Mesodermal cell (in vitro differentiated cells): ENCODE measurements at regions not wholly inside any gene's neighbourhood (a gene's known extent, or its start where the extent isn't known, plus 50 kb on each side); places are given as distances from the start of the nearest gene placed in this dataset.

Experiments used
- H3K27ac ChIP-seq: 2 replicates; pipeline ENCODE4 v1.7.0; 2013; ENCODE audit warnings: mild to moderate bottlenecking, low read depth, low read length, moderate library complexity; ENCODE audit not compliant: severe bottlenecking
- H3K36me3 ChIP-seq: 2 replicates; pipeline ENCODE4 v1.7.1; 2013; ENCODE audit warnings: mild to moderate bottlenecking, low read length, moderate library complexity; ENCODE audit not compliant: control insufficient read depth, insufficient read depth
- H3K4me1 ChIP-seq: one replicate; pipeline ENCODE4 v1.7.1; 2013; ENCODE audit warnings: mild to moderate bottlenecking, low read length; ENCODE audit not compliant: insufficient read depth, control insufficient read depth, poor library complexity, severe bottlenecking
- H3K4me3 ChIP-seq: 2 replicates; pipeline ENCODE4 v1.7.0; 2013; ENCODE audit warnings: low read length, control low read depth, mild to moderate bottlenecking; ENCODE audit not compliant: insufficient read depth, poor library complexity, severe bottlenecking; ENCODE audit errors: extremely low read depth
- H3K9me3 ChIP-seq: 2 replicates; pipeline ENCODE4 v1.7.1; 2013; ENCODE audit warnings: mild to moderate bottlenecking, low read length, moderate library complexity; ENCODE audit not compliant: control insufficient read depth
- WGBS, 2 experiments: methylation state at CpG; one replicate each; pipeline ENCODE4 v1.1.5; 2013; ENCODE audit warnings: missing lambda C conversion rate in 2 of 2; ENCODE audit not compliant: insufficient coverage in 2 of 2; 5-methylcytosine and 5-hydroxymethylcytosine counted together

DNA sequence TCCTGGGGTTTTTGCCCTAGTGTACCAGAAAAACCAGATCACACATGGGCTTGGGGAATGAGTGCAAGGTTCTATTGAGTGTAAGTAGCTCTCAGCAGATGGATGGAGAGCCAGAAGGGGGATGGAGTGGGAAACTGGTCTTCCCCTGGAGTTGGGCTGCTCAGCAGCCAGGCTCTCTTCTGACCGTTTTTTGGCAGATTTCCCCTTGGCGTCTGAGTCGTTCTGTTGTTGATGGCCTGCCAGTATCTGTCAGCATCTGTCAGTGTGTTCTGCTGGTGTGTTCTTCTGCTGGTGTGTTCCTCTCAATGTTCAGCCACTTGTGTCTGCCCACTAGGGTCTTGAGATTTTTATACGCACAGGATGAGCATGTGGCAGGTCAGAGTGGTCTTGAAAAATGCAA is 633.9 kb upstream of the CPEB2 start:
- Histone ChIP-seq H3K36me3 (no peaks in the 10 kb centered on the region), H3K27ac (no peak overlapping the region), H3K9me3 (no peaks in the 10 kb centered on the region), H3K4me3 (no peak overlapping the region), H3K4me1 (no peaks in the 10 kb centered on the region)
- WGBS, 2 experiments, result 79 to 95% methylated on average over 3 to 4 of the region's 4 CpGs

DNA sequence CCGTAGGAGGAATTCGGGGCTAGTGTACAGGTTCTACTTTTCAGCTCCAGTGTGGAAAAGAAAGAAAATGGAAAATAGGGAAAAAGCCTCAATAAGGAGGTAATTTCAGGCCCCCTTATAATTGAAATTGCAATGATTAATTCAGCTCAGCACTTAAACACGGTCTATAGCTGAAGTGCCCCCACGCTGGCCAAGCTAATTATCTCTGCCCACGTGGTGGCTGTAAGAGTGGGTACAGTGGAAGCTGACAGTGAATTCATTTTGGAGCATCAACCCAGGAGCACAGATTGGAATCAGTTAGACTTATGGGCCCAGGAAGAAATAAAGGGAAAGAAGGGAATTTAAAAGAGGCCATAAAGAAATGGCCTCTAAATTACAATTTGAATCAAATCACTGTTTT is 631.1 kb upstream of the CPEB2 start:
- Histone ChIP-seq H3K27ac (no peak overlapping the region), H3K36me3 (no peaks in the 10 kb centered on the region), H3K4me3 (no peak overlapping the region), H3K4me1 (peaks cover 4% of the 10 kb centered on the region), H3K9me3 (no peaks in the 10 kb centered on the region)
- 88 to 92% methylated on average over 4 to 5 of the region's 5 CpGs for WGBS, 2 experiments

DNA sequence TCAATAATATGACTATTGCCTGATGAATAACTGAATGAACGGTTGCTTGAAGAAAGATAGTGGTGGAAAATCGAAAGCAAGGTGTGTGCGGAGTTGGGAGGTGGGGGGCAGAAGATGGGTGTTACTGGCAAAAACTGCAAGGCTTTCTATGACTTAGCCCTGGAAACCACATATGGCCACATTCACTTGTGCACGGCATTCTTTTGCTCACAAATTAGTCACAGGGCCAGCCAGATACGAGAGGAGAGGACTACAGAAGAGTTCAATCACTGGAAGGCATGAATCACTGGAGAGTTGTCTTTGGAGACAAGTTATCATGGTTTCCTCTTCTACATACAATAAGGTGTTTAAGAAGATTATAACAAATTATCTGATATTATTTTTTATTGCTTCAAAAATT is 626.5 kb upstream of the CPEB2 start:
- Histone ChIP-seq H3K27ac (no peak overlapping the region), H3K4me1 (peaks cover 4% of the 10 kb centered on the region), H3K4me3 (no peak overlapping the region), H3K9me3 (peaks cover 2% of the 10 kb centered on the region), H3K36me3 (no peaks in the 10 kb centered on the region)
- WGBS, 2 experiments, result 94 to 100% methylated on average over 3 to 4 of the region's 5 CpGs

DNA sequence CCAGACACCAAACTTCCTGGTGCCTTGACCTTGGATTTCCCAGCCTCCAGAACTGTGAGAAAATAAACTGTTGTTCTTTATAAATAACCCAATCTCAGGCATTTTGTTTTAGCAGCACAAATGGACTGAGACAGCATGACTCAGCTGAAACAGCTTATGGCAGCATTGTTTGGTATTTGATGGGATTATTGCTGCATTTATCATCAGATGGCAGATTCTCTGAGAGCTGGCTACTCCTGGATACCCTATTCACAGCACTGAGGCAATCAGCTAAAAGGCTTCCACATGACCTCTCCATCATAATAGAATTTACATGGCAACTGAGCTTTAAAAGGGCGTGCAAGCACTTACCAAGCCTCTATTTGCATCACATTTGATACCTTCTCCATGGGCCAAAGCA is 623.1 kb upstream of the CPEB2 start:
- no peak overlapping the region for H3K4me3 ChIP-seq
- peaks cover 2% of the 10 kb centered on the region for H3K9me3 ChIP-seq
- WGBS, 2 experiments, result 71 to 100% methylated on average over 1 of the region's 1 CpG
- H3K27ac ChIP-seq, result no peak overlapping the region
- H3K36me3 ChIP-seq, result no peaks in the 10 kb centered on the region
- H3K4me1 ChIP-seq, result peaks cover 4% of the 10 kb centered on the region

DNA sequence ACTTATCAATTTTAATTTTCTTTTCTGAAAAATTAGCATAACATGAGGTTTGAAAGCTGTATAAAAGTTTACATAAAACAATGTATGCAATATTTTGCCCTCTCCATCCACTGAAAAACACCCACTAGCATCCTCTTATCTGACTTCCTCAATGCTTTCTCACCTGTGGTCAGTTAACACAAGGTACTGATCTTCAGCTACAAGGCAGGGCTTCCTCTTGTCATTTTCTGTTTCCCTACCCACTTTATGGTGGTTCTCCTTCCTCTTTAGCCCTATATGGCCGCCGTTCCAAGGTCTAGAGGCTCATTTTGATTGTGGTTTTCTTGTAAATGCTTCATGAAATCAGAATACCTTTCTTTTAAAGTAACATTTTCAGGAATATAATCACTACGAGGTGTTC is 618.6 kb upstream of the CPEB2 start:
- H3K36me3 ChIP-seq, result no peaks in the 10 kb centered on the region
- WGBS, 2 experiments, result no CpG with 5 or more reads among the region's 3 CpGs
- H3K4me3 ChIP-seq, result no peak overlapping the region
- H3K9me3 ChIP-seq, result peaks cover 2% of the 10 kb centered on the region
- H3K27ac ChIP-seq, result no peak overlapping the region
- no peaks in the 10 kb centered on the region for H3K4me1 ChIP-seq

DNA sequence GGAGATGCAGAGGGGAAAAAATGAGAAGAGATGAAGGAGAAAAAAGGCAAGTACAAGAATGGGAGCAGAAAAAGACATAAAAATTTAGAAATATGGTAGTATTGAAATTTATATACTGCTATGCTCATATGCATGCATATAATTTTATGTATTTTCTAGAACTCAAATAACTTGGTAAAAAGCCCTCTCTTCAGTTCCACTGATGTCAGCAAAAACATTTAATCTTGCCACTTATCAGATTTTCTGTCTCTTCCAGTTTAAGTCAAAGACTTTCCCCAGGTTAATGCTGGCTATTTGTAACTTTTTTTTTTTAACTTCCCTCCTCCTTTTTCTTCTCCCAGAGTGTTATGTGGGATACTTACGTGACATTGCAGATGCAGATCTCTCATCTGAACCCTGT is 617.5 kb upstream of the CPEB2 start:
- no peak overlapping the region for H3K4me3 ChIP-seq
- no peaks in the 10 kb centered on the region for H3K4me1 ChIP-seq
- no peak overlapping the region for H3K27ac ChIP-seq
- no CpG with 5 or more reads among the region's 1 CpG for WGBS, 2 experiments
- no peaks in the 10 kb centered on the region for H3K9me3 ChIP-seq
- H3K36me3 ChIP-seq, result no peaks in the 10 kb centered on the region

DNA sequence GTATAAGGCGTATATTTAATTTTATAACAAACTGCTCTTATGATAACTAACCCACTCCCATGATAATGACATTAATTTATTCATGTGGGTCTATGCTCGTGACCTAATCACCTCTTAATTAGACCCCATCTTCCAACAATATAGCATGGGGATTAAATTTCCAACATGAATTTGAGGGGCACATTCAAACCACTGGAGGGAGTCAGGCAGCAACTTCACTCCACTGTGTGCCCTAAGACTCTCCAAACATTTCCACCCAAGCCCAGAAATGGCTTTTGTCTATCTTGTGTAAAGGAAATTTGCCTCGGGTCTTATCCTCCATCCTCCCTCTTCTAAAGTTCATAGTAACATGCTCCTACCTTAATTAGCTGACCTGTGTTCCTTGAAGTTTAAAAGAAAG is 616.1 kb upstream of the CPEB2 start:
- Histone ChIP-seq H3K27ac (no peak overlapping the region), H3K9me3 (no peaks in the 10 kb centered on the region), H3K4me3 (no peak overlapping the region), H3K4me1 (no peaks in the 10 kb centered on the region), H3K36me3 (no peaks in the 10 kb centered on the region)
- WGBS, 2 experiments, result no CpG with 5 or more reads among the region's 3 CpGs

DNA sequence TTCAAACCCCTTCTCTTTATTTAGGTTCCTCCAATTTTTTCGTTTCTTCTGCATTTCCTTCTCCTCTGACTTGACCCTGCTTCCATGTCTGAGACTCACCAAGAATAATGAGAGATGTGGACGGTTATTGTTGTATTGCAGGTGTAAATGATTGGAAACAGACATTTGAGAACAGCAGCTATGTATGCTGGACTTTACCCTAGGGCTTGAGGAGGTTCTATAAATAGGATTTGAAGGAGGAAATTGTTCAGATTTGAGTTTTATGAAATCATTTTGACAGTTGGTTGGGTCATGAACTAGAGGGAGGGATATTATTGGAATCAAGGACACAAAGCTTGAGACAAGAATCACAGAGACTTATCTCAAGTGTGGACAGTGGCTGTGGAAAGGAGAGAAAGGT is 614.6 kb upstream of the CPEB2 start:
- no peaks in the 10 kb centered on the region for H3K36me3 ChIP-seq
- H3K27ac ChIP-seq, result no peak overlapping the region
- WGBS, 2 experiments, result 67% methylated on average over 2 of the region's 2 CpGs; no CpG with 5 or more reads in 1 of the 2 experiments
- no peaks in the 10 kb centered on the region for H3K4me1 ChIP-seq
- no peaks in the 10 kb centered on the region for H3K9me3 ChIP-seq
- H3K4me3 ChIP-seq, result no peak overlapping the region

DNA sequence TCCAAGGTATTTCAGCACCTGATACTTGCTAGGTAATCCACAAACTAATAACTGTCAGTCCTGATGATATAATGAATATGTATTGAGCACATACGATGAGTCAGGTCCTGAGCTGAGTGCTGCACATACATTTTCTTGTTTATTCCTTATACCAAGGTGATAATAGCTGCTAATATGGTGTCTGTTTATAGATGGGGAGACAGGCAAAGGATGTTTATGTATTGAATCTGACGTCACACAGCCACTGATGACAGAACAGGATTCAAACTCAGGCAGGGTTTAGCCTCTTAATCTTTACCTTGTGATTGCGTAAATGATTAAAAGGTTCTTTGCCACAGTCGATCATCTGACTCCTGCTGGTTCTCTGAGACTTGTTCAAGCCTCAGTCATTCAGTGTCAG is 609.9 kb upstream of the CPEB2 start:
- Histone ChIP-seq H3K9me3 (no peaks in the 10 kb centered on the region), H3K27ac (no peak overlapping the region), H3K4me1 (no peaks in the 10 kb centered on the region), H3K4me3 (no peak overlapping the region), H3K36me3 (no peaks in the 10 kb centered on the region)
- 83 to 86% methylated on average over 3 to 4 of the region's 4 CpGs for WGBS, 2 experiments

DNA sequence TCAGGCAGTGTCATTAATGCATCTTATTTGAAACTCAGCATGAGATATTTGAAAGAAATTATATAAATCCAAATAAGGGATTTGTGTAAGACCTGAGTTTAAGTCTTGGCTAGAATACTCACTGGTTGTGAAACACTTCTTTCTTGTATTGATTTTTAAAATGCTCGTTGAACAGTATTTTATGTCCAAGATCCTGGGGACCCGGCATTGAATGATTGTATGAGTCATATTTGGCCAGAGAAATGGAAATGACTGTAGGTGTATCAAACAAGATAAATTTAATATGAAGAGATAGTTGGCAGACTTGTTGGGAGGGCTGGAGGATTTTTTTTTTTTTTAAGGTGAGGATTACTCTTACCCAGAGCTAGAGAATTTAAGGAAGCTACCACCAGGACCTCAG is 606.1 kb upstream of the CPEB2 start:
- Histone ChIP-seq H3K4me1 (no peaks in the 10 kb centered on the region), H3K36me3 (no peaks in the 10 kb centered on the region), H3K4me3 (no peak overlapping the region), H3K27ac (no peak overlapping the region), H3K9me3 (no peaks in the 10 kb centered on the region)
- 78 to 100% methylated on average over 1 to 2 of the region's 2 CpGs for WGBS, 2 experiments

DNA sequence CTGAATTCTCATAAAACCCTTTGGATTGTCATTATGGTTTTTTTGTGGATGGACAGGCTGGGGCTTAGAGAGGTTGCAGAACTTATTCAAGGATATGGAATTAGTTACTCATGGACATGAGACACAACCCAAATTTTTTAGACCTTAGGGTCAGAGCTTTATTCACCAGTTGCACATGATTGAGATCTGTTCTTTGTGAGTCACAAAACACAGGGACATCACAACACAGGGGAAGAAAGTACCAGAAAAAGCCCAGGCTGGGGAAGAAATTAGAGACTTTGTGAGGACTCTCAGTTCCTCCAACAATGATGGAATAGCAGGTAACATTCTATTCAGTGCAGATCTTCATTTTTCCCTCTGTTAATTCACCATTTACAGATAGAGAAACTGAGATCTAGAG is 602.4 kb upstream of the CPEB2 start:
- H3K4me3 ChIP-seq, result no peak overlapping the region
- H3K9me3 ChIP-seq, result no peaks in the 10 kb centered on the region
- H3K36me3 ChIP-seq, result no peaks in the 10 kb centered on the region
- H3K27ac ChIP-seq, result no peak overlapping the region
- H3K4me1 ChIP-seq, result no peaks in the 10 kb centered on the region

DNA sequence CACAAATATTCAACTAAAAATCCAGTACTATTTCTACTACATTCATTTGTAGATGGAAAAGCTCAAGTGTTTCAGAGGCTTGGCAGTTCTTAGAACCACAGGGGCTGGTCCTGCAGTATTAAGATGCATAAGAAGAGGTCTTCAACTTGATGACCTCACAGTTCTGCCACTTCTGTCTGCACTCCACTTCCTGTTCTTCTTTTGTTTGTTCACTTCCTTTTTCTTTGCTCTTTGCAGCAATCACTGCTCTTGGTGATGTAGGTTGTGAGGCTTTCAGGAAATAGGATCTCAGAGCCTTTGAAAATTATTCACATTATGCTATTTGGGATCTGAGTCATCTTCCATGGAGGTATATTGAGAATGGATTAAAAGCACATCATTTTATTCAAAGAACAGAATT is 602.0 kb upstream of the CPEB2 start:
- no peaks in the 10 kb centered on the region for H3K36me3 ChIP-seq
- no peak overlapping the region for H3K27ac ChIP-seq
- H3K4me1 ChIP-seq, result no peaks in the 10 kb centered on the region
- no peak overlapping the region for H3K4me3 ChIP-seq
- no peaks in the 10 kb centered on the region for H3K9me3 ChIP-seq
